Keratinocyte (primary cell): ENCODE measurements at regions not wholly inside any gene's neighbourhood (a gene's known extent, or its start where the extent isn't known, plus 50 kb on each side); places are given as distances from the start of the nearest gene placed in this dataset.

ENCODE experiments used
- DNase-seq: peaks from one replicate; pipeline ENCODE4 v3.0.0-alpha.2; 2011; ENCODE audit warnings: low read depth, missing footprints, low spot score
- FAIRE-seq: peaks from 2 replicates; lab custom pipeline; 2011; peaks lifted over from hg19 to GRCh38; lab: Jason Lieb, UNC
- H2AFZ ChIP-seq: 2 replicates; pipeline ENCODE4 v1.6.0; 2012; ENCODE audit warnings: low read length, control low read depth, inconsistent platforms; ENCODE audit not compliant: control insufficient read depth
- H3K27ac ChIP-seq: 2 replicates; pipeline ENCODE4 v1.5.1; 2011; ENCODE audit warnings: low read length; ENCODE audit not compliant: control insufficient read depth, insufficient read depth
- H3K27me3 ChIP-seq: 3 replicates; pipeline ENCODE4 v1.6.0; 2011; ENCODE audit warnings: low read length; ENCODE audit not compliant: control insufficient read depth, insufficient read depth; ENCODE audit errors: extremely low read depth
- H3K36me3 ChIP-seq, 2 experiments: 2 replicates in 1 of 2; 3 replicates in 1 of 2; pipeline ENCODE4 v1.5.1; 2011; ENCODE audit warnings: low read length in 2 of 2, mild to moderate bottlenecking in 1 of 2; ENCODE audit not compliant: control insufficient read depth in 2 of 2, insufficient read depth in 2 of 2; ENCODE audit errors: extremely low read depth in 1 of 2
- H3K4me1 ChIP-seq: 3 replicates; pipeline ENCODE4 v1.5.1; 2011; ENCODE audit warnings: low read length; ENCODE audit not compliant: control insufficient read depth, insufficient read depth; ENCODE audit errors: extremely low read depth
- H3K4me2 ChIP-seq: 3 replicates; pipeline ENCODE4 v1.6.0; 2011; ENCODE audit warnings: low read depth, low read length; ENCODE audit not compliant: control insufficient read depth, insufficient read depth; ENCODE audit errors: extremely low read depth
- H3K4me3 ChIP-seq, 3 experiments: fragments of 200-600 bp in 1 of 3; sonication (generic) in 1 of 3; 2 replicates in 2 of 3; 3 replicates in 1 of 3; pipeline ENCODE4 v1.5.1; 2011 to 2016; ENCODE audit warnings: low read length in 3 of 3, mild to moderate bottlenecking in 3 of 3, control low read depth in 2 of 3, inconsistent platforms in 1 of 3, low read depth in 1 of 3, mixed read lengths in 1 of 3, mixed run types in 1 of 3, moderate library complexity in 1 of 3; ENCODE audit not compliant: control insufficient read depth in 2 of 3, insufficient read depth in 2 of 3; ENCODE audit errors: extremely low read depth in 1 of 3
- H3K79me2 ChIP-seq: 2 replicates; pipeline ENCODE4 v1.6.0; 2012; ENCODE audit warnings: low read length; ENCODE audit not compliant: control insufficient read depth, insufficient read depth
- H3K9ac ChIP-seq: 3 replicates; pipeline ENCODE4 v1.6.0; 2011; ENCODE audit warnings: low read length; ENCODE audit not compliant: control insufficient read depth, insufficient read depth; ENCODE audit errors: extremely low read depth
- H3K9me1 ChIP-seq: 3 replicates; pipeline ENCODE4 v1.6.0; 2011; ENCODE audit warnings: low read length; ENCODE audit not compliant: control insufficient read depth, insufficient read depth; ENCODE audit errors: extremely low read depth
- H3K9me3 ChIP-seq: 2 replicates; pipeline ENCODE4 v1.5.1; 2012; ENCODE audit warnings: low read depth, low read length; ENCODE audit not compliant: control insufficient read depth
- H4K20me1 ChIP-seq: 3 replicates; pipeline ENCODE4 v1.6.0; 2011; ENCODE audit warnings: low read length; ENCODE audit not compliant: control insufficient read depth, insufficient read depth; ENCODE audit errors: extremely low read depth
- EZH2 ChIP-seq: IDR thresholded peaks from one replicate; pipeline ENCODE4 v1.6.1; 2012; ENCODE audit warnings: inconsistent platforms, mild to moderate bottlenecking, low read length, moderate library complexity
- dilution Hi-C: fragments of 300-500 bp; cut with MboI; formaldehyde crosslinking; loops from one replicate; pipeline ENCODE4 v1.7.0; 2020; ENCODE audit warnings: low sequenced_read_pairs; ENCODE audit not compliant: extremely low pct_ligation_motif_present
- TF ChIP-seq, protein P1 (sequence below), 3 experiments: IDR thresholded peaks in 1 of 3; conservative IDR thresholded peaks in 1 of 3; optimal IDR thresholded peaks in 1 of 3; 2 replicates in 2 of 3; 3 replicates in 1 of 3; pipeline versions ENCODE3 to v1.5.1; 2011; ENCODE audit warnings: low read length in 3 of 3, mild to moderate bottlenecking in 3 of 3, moderate library complexity in 2 of 3, control low read depth in 1 of 3, inconsistent platforms in 1 of 3; ENCODE audit not compliant: insufficient read depth in 2 of 3; ENCODE audit errors: extremely low read depth in 1 of 3

DNA sequence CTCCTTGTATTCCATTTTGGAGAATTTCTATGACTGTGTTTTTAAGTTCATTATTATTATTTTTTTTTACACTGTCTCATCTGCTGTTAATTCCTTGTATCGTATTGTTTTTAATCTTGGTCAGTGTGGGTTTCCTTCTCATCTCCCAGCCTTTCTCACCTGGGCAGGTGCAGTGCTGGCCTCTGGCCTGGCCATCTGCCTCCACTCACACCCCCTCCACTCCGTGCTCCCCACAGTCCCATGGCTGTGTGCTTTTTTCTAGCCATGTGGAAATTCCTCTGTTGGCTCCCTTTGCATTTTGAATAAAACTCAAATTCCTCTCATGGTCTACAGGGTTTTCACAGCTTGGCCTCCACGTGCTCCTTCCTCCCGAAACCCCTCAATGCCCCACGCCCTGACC lies 50.3 kb upstream of the LINC01488 start:
- no peak overlapping the region for H3K4me2 ChIP-seq
- no peaks in the 10 kb centered on the region for H3K9me1 ChIP-seq
- FAIRE-seq: no peak

More for the DNA sequence above, 50.3 kb upstream of the LINC01488 start:
- Histone ChIP-seq H3K9ac (no peak overlapping the region), H3K36me3 (no peaks in the 10 kb centered on the region), H3K4me1 (peaks cover 3% of the 10 kb centered on the region), H3K4me3 (no peak overlapping the region), H3K27me3 (peaks cover 7% of the 10 kb centered on the region), H2AFZ (no peak overlapping the region), H3K9me3 (no peaks in the 10 kb centered on the region), H3K79me2 (no peaks in the 10 kb centered on the region), H3K27ac (no peak overlapping the region), H4K20me1 (no peaks in the 10 kb centered on the region)
- TF ChIP-seq, protein P1, sequence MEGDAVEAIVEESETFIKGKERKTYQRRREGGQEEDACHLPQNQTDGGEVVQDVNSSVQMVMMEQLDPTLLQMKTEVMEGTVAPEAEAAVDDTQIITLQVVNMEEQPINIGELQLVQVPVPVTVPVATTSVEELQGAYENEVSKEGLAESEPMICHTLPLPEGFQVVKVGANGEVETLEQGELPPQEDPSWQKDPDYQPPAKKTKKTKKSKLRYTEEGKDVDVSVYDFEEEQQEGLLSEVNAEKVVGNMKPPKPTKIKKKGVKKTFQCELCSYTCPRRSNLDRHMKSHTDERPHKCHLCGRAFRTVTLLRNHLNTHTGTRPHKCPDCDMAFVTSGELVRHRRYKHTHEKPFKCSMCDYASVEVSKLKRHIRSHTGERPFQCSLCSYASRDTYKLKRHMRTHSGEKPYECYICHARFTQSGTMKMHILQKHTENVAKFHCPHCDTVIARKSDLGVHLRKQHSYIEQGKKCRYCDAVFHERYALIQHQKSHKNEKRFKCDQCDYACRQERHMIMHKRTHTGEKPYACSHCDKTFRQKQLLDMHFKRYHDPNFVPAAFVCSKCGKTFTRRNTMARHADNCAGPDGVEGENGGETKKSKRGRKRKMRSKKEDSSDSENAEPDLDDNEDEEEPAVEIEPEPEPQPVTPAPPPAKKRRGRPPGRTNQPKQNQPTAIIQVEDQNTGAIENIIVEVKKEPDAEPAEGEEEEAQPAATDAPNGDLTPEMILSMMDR (optimal IDR thresholded peaks at IDR 0.05 in 1 of 3, IDR thresholded peaks at IDR 0.05 in 1 of 3, conservative IDR thresholded peaks at IDR 0.05 in 1 of 3; ENCODE audit: extremely low read depth in 1 of 3, insufficient read depth in 2 of 3, low read length in 3 of 3): no peak
- no peak for TF ChIP-seq EZH2
- no peak for DNase-seq
- dilution Hi-C loops: no loop called here
